BJ (cell line): ENCODE measurements at regions not wholly inside any gene's neighbourhood (a gene's known extent, or its start where the extent isn't known, plus 50 kb on each side); places are given as distances from the start of the nearest gene placed in this dataset.

Experiments
- CTCF ChIA-PET: fragments of 350-600 bp; formaldehyde crosslinking; extraction: SDS; loops from one replicate; lab custom pipeline; 2021; ENCODE audit warnings: antibody characterized with exemption, inconsistent platforms; lab: Yijun Ruan, JAX
- POLR2A ChIA-PET: fragments of 300-600 bp; sonication (Branson Sonifier 250); formaldehyde crosslinking; extraction: SDS; loops from one replicate; lab custom pipeline; 2021; ENCODE audit warnings: antibody characterized with exemption; lab: Charles Lee
- DNase-seq: peaks from one replicate; pipeline ENCODE4 v3.0.0-alpha.2; 2011; ENCODE audit warnings: low read depth
- H3K27me3 ChIP-seq: 2 replicates; pipeline ENCODE4 v1.6.0; 2011; ENCODE audit warnings: low read length; ENCODE audit not compliant: control insufficient read depth, insufficient read depth
- H3K36me3 ChIP-seq: 2 replicates; pipeline ENCODE4 v1.5.1; 2011; ENCODE audit warnings: low read length; ENCODE audit not compliant: control insufficient read depth, insufficient read depth
- H3K4me3 ChIP-seq: 2 replicates; pipeline ENCODE4 v1.5.1; 2011; ENCODE audit warnings: low read depth, mild to moderate bottlenecking, control low read depth, low read length
- TF ChIP-seq, protein P1 (sequence below): IDR thresholded peaks from 2 replicates; pipeline ENCODE4 v1.5.1; 2011; ENCODE audit warnings: low read depth, mild to moderate bottlenecking, control low read depth, inconsistent platforms, low read length, moderate library complexity; ENCODE audit not compliant: insufficient read depth

DNA sequence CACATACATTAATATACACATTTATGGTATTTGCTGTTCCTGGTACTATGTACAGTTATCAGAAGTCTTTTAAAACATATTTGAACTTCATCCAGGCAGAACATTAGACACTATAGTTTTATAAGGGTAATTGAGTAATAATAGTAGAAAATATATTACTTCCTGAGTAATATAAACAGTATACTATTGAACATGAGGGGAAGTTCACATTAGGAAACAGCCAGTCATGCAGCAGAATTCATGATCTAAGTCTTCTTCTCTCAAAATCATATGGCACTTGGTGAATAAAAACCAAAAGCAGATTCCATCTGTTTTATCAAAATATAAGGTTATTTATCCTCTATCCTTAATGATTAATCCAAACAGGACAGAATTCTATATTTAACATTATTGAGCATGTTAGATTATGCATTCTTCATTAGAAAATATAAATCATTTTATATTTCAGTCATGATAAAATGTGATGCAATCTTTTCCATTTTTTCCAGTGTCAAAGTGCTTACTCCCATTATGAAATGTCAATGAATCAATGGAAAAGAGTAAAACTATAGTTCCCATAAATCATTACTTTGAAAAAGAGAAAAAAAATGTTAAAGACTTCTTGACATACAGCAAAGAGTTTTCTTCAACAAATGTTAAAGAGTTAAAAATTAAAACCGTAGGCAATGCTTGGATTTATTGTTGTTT is 584.3 kb upstream of the TUSC1 start:
- ChIA-PET CTCF (no interaction called here), POLR2A (no interaction called here)
- H3K36me3 ChIP-seq = no peaks in the 10 kb centered on the region
- no peak for DNase-seq
- TF ChIP-seq, protein P1, sequence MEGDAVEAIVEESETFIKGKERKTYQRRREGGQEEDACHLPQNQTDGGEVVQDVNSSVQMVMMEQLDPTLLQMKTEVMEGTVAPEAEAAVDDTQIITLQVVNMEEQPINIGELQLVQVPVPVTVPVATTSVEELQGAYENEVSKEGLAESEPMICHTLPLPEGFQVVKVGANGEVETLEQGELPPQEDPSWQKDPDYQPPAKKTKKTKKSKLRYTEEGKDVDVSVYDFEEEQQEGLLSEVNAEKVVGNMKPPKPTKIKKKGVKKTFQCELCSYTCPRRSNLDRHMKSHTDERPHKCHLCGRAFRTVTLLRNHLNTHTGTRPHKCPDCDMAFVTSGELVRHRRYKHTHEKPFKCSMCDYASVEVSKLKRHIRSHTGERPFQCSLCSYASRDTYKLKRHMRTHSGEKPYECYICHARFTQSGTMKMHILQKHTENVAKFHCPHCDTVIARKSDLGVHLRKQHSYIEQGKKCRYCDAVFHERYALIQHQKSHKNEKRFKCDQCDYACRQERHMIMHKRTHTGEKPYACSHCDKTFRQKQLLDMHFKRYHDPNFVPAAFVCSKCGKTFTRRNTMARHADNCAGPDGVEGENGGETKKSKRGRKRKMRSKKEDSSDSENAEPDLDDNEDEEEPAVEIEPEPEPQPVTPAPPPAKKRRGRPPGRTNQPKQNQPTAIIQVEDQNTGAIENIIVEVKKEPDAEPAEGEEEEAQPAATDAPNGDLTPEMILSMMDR = no peak
- no peaks in the 10 kb centered on the region for H3K27me3 ChIP-seq
- no peak overlapping the region for H3K4me3 ChIP-seq

DNA sequence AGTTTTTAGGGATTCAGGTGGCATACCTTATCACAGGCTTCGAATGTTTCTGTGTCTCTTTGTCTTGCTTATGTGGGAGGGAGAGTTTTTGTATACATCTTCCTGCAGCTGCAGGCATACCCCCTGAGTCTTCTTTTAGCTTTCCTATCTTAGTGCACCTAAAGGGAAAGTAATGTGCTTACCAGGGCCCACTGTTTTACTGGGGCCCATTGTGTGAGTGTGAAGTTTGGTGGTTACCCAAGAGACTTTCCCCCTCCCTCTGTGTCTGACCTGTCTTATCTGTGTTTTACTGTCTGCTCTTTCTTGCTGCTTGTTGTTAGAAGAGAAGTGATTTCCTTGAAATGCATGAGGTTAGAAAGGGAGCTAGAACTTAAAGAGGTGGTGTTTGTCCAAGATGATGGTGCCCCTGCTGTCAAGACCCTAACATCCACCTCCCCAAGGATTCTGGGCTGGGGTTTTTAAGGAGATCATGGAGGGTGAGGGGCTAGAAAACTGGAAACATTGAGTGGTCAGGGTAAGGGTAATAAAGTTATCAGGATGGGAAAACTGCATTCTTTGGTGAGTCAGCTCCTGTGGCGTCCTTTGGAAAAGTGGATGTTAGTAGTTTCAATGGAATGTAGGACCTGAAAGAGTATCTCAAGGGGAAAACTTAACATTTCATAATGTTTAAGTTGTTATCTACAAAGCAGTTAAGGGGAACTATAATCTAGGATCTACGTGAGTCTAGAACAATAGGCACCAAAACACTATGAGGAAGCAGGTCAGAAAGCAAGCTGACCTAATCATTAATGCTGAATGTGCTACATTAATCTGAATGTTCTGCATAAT is 583.5 kb upstream of the TUSC1 start:
- TF ChIP-seq, protein P1 = no peak
- ChIA-PET CTCF (no interaction called here), POLR2A (no interaction called here)
- Histone ChIP-seq H3K27me3 (no peaks in the 10 kb centered on the region), H3K36me3 (no peaks in the 10 kb centered on the region), H3K4me3 (no peak overlapping the region)
- peak; percentile 28 for DNase-seq

DNA sequence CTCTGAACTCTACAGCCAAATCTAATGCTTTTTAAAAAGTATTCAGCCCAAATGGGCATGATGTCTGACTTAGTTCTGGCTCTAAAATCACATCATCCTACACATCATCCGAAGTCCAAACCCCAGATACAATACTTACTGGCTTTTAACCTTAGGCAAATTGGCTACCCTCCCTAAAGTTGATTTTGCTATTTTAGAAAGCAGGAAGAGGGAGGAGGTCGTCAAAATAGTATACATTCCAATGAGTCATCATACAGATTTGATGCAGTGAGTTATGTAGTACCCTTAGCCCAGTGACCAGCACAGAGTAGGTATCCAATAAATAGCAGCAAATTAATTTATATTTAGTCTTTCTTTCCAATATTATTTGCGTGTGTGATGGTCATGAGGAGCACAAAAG is 582.0 kb upstream of the TUSC1 start:
- ChIA-PET CTCF (no interaction called here), POLR2A (no interaction called here)
- TF ChIP-seq, protein P1 = no peak
- Histone ChIP-seq H3K4me3 (no peak overlapping the region), H3K36me3 (no peaks in the 10 kb centered on the region), H3K27me3 (no peaks in the 10 kb centered on the region)
- no peak for DNase-seq

DNA sequence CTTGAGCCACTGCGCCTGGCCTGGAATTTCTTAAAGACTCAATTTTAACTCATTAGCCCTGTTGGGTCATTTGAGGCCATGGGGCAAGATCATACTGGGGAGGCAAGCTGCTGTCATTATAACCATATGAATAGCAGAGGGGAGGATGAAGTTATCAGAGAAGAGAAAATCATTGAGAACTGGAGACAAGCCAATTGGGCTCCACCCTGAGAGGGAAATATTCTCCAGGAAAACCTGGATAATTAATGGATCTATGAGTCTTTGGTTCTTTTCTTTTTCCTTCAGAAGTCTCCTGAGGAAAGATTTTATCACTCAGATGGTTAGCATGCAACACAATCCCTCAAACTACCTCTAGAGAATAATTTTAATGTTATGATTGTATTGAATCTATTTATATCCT is 569.6 kb upstream of the TUSC1 start:
- ChIA-PET CTCF (no interaction called here), POLR2A (no interaction called here)
- no peak for DNase-seq
- Histone ChIP-seq H3K27me3 (no peaks in the 10 kb centered on the region), H3K36me3 (no peaks in the 10 kb centered on the region), H3K4me3 (no peak overlapping the region)
- TF ChIP-seq, protein P1 = no peak

DNA sequence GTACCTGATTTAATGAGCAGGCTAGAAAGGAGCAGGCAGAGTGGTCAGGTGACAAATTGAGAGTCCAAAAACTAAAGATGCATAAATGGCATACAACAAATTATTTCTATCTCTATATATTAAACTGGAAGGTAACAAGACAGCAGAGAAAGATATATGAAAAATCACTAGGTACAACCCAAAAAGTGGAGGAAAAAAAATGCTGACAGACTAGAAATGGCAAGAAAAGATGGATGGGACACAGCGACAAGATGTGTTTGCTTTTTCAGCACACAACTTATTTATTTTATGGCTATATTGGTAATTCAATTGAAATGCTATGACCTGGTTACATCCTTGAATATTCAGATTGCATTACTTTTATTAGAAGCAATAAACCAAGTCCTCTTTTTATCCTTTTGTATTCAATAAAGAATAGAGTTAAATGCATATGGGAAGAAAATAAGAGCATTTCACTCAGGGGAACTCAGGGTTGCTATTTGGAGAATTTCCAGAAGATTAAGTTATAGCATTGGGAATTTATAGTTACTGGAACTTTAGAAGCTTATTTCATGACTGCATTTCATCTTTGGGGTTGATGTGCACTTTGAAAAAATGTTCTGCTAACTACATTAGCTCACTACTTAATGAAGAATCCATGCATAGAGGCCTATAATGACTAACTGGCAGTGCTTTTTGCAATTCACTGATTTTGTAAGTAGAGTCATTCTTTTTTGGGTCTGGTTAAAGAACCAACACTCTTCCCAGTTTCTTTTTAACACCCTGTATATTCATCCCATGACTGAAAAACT is 566.6 kb upstream of the TUSC1 start:
- POLR2A ChIA-PET = no interaction called here
- H3K27me3 ChIP-seq = no peaks in the 10 kb centered on the region
- CTCF ChIA-PET = no interaction called here
- no peak overlapping the region for H3K4me3 ChIP-seq
- DNase-seq = no peak
- H3K36me3 ChIP-seq = no peaks in the 10 kb centered on the region
- TF ChIP-seq, protein P1 = no peak
